T-helper 2 cell treated with Interferon-gamma antibody and Interleukin-4, amounts not matched to agents 5 μg/mL and 100 μg/mL, for 36 hours (primary cell): ENCODE measurements at regions not wholly inside any gene's neighbourhood (a gene's known extent, or its start where the extent isn't known, plus 50 kb on each side); places are given as distances from the start of the nearest gene placed in this dataset.

Experiments used
- DNase-seq: peaks from one replicate; pipeline ENCODE4 v3.0.0; 2021; ENCODE audit warnings: low spot score
- H3K27ac Mint-ChIP-seq: one replicate; pipeline ENCODE4 v1.8.0; 2021; ENCODE audit warnings: mild to moderate bottlenecking, mixed read lengths
- H3K27me3 Mint-ChIP-seq: one replicate; pipeline ENCODE4 v1.8.0; 2021; ENCODE audit warnings: low read depth, mixed read lengths
- H3K36me3 Mint-ChIP-seq: one replicate; pipeline ENCODE4 v1.8.0; 2021; ENCODE audit warnings: low read depth, mixed read lengths
- H3K4me1 Mint-ChIP-seq: one replicate; pipeline ENCODE4 v1.8.0; 2021; ENCODE audit warnings: low read depth, mixed read lengths
- H3K4me3 Mint-ChIP-seq: one replicate; pipeline ENCODE4 v1.8.0; 2022; ENCODE audit warnings: mild to moderate bottlenecking, moderate library complexity, mixed read lengths
- H3K9me3 Mint-ChIP-seq: one replicate; pipeline ENCODE4 v1.8.0; 2021; ENCODE audit warnings: mixed read lengths

GRCh38 chr1:217336724-217337123 is 294.2 kb downstream of the GPATCH2 start:
- Mint-ChIP-seq H3K4me3 (no peak overlapping the region), H3K36me3 (no peaks in the 10 kb centered on the region), H3K27ac (no peak overlapping the region), H3K27me3 (no peaks in the 10 kb centered on the region), H3K9me3 (no peaks in the 10 kb centered on the region), H3K4me1 (no peaks in the 10 kb centered on the region)
- no peak for DNase-seq

GRCh38 chr1:217333939-217334338 is 297.0 kb downstream of the GPATCH2 start:
- Mint-ChIP-seq H3K27ac (no peak overlapping the region), H3K27me3 (no peaks in the 10 kb centered on the region), H3K4me1 (no peaks in the 10 kb centered on the region), H3K36me3 (no peaks in the 10 kb centered on the region), H3K4me3 (no peak overlapping the region), H3K9me3 (no peaks in the 10 kb centered on the region)
- no peak for DNase-seq

GRCh38 chr1:217332431-217333065 is 298.3 kb downstream of the GPATCH2 start:
- H3K27ac Mint-ChIP-seq = no peak overlapping the region
- H3K4me3 Mint-ChIP-seq = no peak overlapping the region
- no peaks in the 10 kb centered on the region for H3K9me3 Mint-ChIP-seq
- H3K36me3 Mint-ChIP-seq = no peaks in the 10 kb centered on the region
- no peaks in the 10 kb centered on the region for H3K4me1 Mint-ChIP-seq
- DNase-seq = no peak
- no peaks in the 10 kb centered on the region for H3K27me3 Mint-ChIP-seq

GRCh38 chr1:217331698-217332097 is 299.2 kb downstream of the GPATCH2 start:
- H3K27me3 Mint-ChIP-seq = no peaks in the 10 kb centered on the region
- no peaks in the 10 kb centered on the region for H3K9me3 Mint-ChIP-seq
- H3K4me1 Mint-ChIP-seq = no peaks in the 10 kb centered on the region
- no peaks in the 10 kb centered on the region for H3K36me3 Mint-ChIP-seq
- no peak overlapping the region for H3K4me3 Mint-ChIP-seq
- DNase-seq = no peak
- H3K27ac Mint-ChIP-seq = no peak overlapping the region

- Mint-ChIP-seq H3K4me3 (no peak overlapping the region), H3K27ac (no peak overlapping the region), H3K9me3 (no peaks in the 10 kb centered on the region), H3K27me3 (no peaks in the 10 kb centered on the region), H3K4me1 (no peaks in the 10 kb centered on the region), H3K36me3 (no peaks in the 10 kb centered on the region)
- DNase-seq = no peak
These were observed 303.0 kb downstream of the GPATCH2 start for GRCh38 chr1:217327901-217328300.

GRCh38 chr1:217322834-217323233 is 308.1 kb downstream of the GPATCH2 start:
- DNase-seq = no peak
- no peak overlapping the region for H3K4me3 Mint-ChIP-seq
- H3K36me3 Mint-ChIP-seq = no peaks in the 10 kb centered on the region
- no peaks in the 10 kb centered on the region for H3K9me3 Mint-ChIP-seq
- no peaks in the 10 kb centered on the region for H3K4me1 Mint-ChIP-seq
- H3K27me3 Mint-ChIP-seq = no peaks in the 10 kb centered on the region
- H3K27ac Mint-ChIP-seq = no peak overlapping the region

GRCh38 chr1:217315346-217315745 is 315.5 kb downstream of the GPATCH2 start:
- no peak for DNase-seq
- no peaks in the 10 kb centered on the region for H3K36me3 Mint-ChIP-seq
- H3K27me3 Mint-ChIP-seq = no peaks in the 10 kb centered on the region

GRCh38 chr1:217313096-217313495 is 317.8 kb downstream of the GPATCH2 start:
- Mint-ChIP-seq H3K9me3 (no peaks in the 10 kb centered on the region), H3K4me1 (no peaks in the 10 kb centered on the region), H3K4me3 (no peak overlapping the region), H3K27ac (no peak overlapping the region), H3K36me3 (no peaks in the 10 kb centered on the region), H3K27me3 (no peaks in the 10 kb centered on the region)
- no peak for DNase-seq

More at GRCh38 chr1:217315346-217315745, 315.5 kb downstream of the GPATCH2 start:
- H3K4me1 Mint-ChIP-seq = no peaks in the 10 kb centered on the region
- no peak overlapping the region for H3K4me3 Mint-ChIP-seq
- H3K9me3 Mint-ChIP-seq = no peaks in the 10 kb centered on the region
- H3K27ac Mint-ChIP-seq = no peak overlapping the region

- Mint-ChIP-seq H3K4me1 (no peaks in the 10 kb centered on the region), H3K9me3 (no peaks in the 10 kb centered on the region), H3K27me3 (no peaks in the 10 kb centered on the region), H3K27ac (no peak overlapping the region), H3K36me3 (no peaks in the 10 kb centered on the region), H3K4me3 (no peak overlapping the region)
- no peak for DNase-seq
These were observed 319.1 kb downstream of the GPATCH2 start for GRCh38 chr1:217311766-217312165.

GRCh38 chr1:217311269-217311668 is 319.6 kb downstream of the GPATCH2 start:
- H3K4me3 Mint-ChIP-seq = no peak overlapping the region
- no peaks in the 10 kb centered on the region for H3K9me3 Mint-ChIP-seq
- H3K27ac Mint-ChIP-seq = no peak overlapping the region
- H3K4me1 Mint-ChIP-seq = no peaks in the 10 kb centered on the region
- DNase-seq = no peak
- no peaks in the 10 kb centered on the region for H3K36me3 Mint-ChIP-seq
- H3K27me3 Mint-ChIP-seq = no peaks in the 10 kb centered on the region

- Mint-ChIP-seq H3K4me3 (no peak overlapping the region), H3K27ac (no peak overlapping the region), H3K36me3 (no peaks in the 10 kb centered on the region), H3K4me1 (no peaks in the 10 kb centered on the region), H3K9me3 (peaks cover 3% of the 10 kb centered on the region), H3K27me3 (no peaks in the 10 kb centered on the region)
- DNase-seq = no peak
These were observed 349.6 kb downstream of the GPATCH2 start for GRCh38 chr1:217281332-217281731.

GRCh38 chr1:217275655-217276398 is 355.1 kb downstream of the GPATCH2 start:
- no peak for DNase-seq
- H3K4me3 Mint-ChIP-seq = no peak overlapping the region
- H3K27me3 Mint-ChIP-seq = no peaks in the 10 kb centered on the region
- H3K9me3 Mint-ChIP-seq = peaks cover 3% of the 10 kb centered on the region
- no peaks in the 10 kb centered on the region for H3K36me3 Mint-ChIP-seq
- H3K27ac Mint-ChIP-seq = no peak overlapping the region
- H3K4me1 Mint-ChIP-seq = no peaks in the 10 kb centered on the region

GRCh38 chr1:217274927-217275654 is 355.8 kb downstream of the GPATCH2 start:
- H3K36me3 Mint-ChIP-seq = no peaks in the 10 kb centered on the region
- H3K27ac Mint-ChIP-seq = no peak overlapping the region
- peaks cover 3% of the 10 kb centered on the region for H3K9me3 Mint-ChIP-seq
- no peaks in the 10 kb centered on the region for H3K27me3 Mint-ChIP-seq
- no peaks in the 10 kb centered on the region for H3K4me1 Mint-ChIP-seq
- DNase-seq = no peak
- H3K4me3 Mint-ChIP-seq = no peak overlapping the region

- Mint-ChIP-seq H3K4me3 (no peak overlapping the region), H3K27me3 (no peaks in the 10 kb centered on the region), H3K4me1 (no peaks in the 10 kb centered on the region), H3K9me3 (no peaks in the 10 kb centered on the region), H3K36me3 (no peaks in the 10 kb centered on the region), H3K27ac (no peak overlapping the region)
- DNase-seq = no peak
These were observed 356.5 kb downstream of the GPATCH2 start for GRCh38 chr1:217274416-217274815.
